ENCODE measurements at regions not wholly inside any gene's neighbourhood (a gene's known extent, or its start where the extent isn't known, plus 50 kb on each side); places are given as distances from the start of the nearest gene placed in this dataset.

- BruUV-seq (replicated peaks) = no TSS peak
- DNase-seq (ENCODE audit: low read depth, low spot score) (no peak), ATAC-seq (no peak)
- Histone ChIP-seq H3K36me3 (ENCODE audit: control insufficient read depth in 1 of 2, insufficient read depth in 2 of 2, low read length in 2 of 2) (no peaks in the 10 kb centered on the region), H4K20me1 (ENCODE audit: insufficient read depth) (no peaks in the 10 kb centered on the region), H3K9me2 (ENCODE audit: insufficient read depth) (no peaks in the 10 kb centered on the region), H3K9ac (ENCODE audit: low read length) (no peak overlapping the region), H3K4me2 (ENCODE audit: low read length) (no peak overlapping the region), H3K27me3 (ENCODE audit: insufficient read depth, low read length) (peaks cover 5% of the 10 kb centered on the region; the same call in 1 of the 2 replicates), H3K4me1 (ENCODE audit: control insufficient read depth in 1 of 2, insufficient read depth in 2 of 2, low read length in 2 of 2) (no peaks in the 10 kb centered on the region), H2AFZ (ENCODE audit: low read depth, low read length, poor library complexity, severe bottlenecking) (no peak overlapping the region), H3K9me3 (ENCODE audit: control insufficient read depth in 1 of 2, insufficient read depth in 1 of 2, low read depth in 1 of 2, low read length in 2 of 2) (no peaks in the 10 kb centered on the region), H3K27ac (ENCODE audit: low read depth, low read length) (no peak overlapping the region), H3K4me3 (replicated peaks in 1 of 2; ENCODE audit: low read depth in 1 of 2, low read length in 2 of 2) (no peak overlapping the region), H3K79me2 (ENCODE audit: insufficient read depth, low read length) (no peaks in the 10 kb centered on the region)
- TF ChIP-seq CTCF (IDR thresholded peaks at IDR 0.05 in 2 of 3, conservative IDR thresholded peaks at IDR 0.05 in 1 of 3; ENCODE audit: borderline replicate concordance in 1 of 3, insufficient read depth in 1 of 3, low read depth in 2 of 3, low read length in 2 of 3) (no peak), POLR2AphosphoS5 (IDR thresholded peaks at IDR 0.05; ENCODE audit: low read depth, low read length) (no peak), ZBTB33 (IDR thresholded peaks at IDR 0.05; ENCODE audit: extremely low read depth, insufficient replicate concordance, low read length) (no peak), ZFX (IDR thresholded peaks at IDR 0.05) (no peak), YY1 (IDR thresholded peaks at IDR 0.05; ENCODE audit: extremely low read depth, insufficient replicate concordance, low read depth, low read length) (no peak), MAX (IDR thresholded peaks at IDR 0.05) (no peak), SRF (IDR thresholded peaks at IDR 0.05; ENCODE audit: low read depth) (no peak), EZH2phosphoT487 (IDR thresholded peaks at IDR 0.05; ENCODE audit: borderline replicate concordance) (no peak), SP1 (IDR thresholded peaks at IDR 0.05; ENCODE audit: low read depth) (no peak), CBX3 (IDR thresholded peaks at IDR 0.05; ENCODE audit: low read depth) (no peak), ATF3 (IDR thresholded peaks at IDR 0.05) (no peak), SIN3A (IDR thresholded peaks at IDR 0.05; ENCODE audit: low read depth) (no peak), ZNF274 (IDR thresholded peaks at IDR 0.05; ENCODE audit: low read depth, low read length) (no peak), CEBPB (IDR thresholded peaks at IDR 0.05; ENCODE audit: low read depth) (no peak), POLR2A (IDR thresholded peaks at IDR 0.05; ENCODE audit: borderline replicate concordance, extremely low read depth, insufficient read depth, insufficient read length) (no peak), ELF1 (IDR thresholded peaks at IDR 0.05; ENCODE audit: borderline replicate concordance, low read depth) (no peak), RAD21 (IDR thresholded peaks at IDR 0.05; ENCODE audit: low read depth) (no peak), TCF7L2 (IDR thresholded peaks at IDR 0.05; ENCODE audit: borderline replicate concordance, extremely low read depth, insufficient read depth, insufficient read length) (no peak)
- ChIA-PET RAD21 (ENCODE audit: low non-redundant PET in 1 of 2, low total read pairs in 2 of 2, uncharacterized antibody in 2 of 2, unreplicated experiment in 2 of 2) (no interaction called here), POLR2A (no interaction called here), CTCF (no interaction called here)
- intact Hi-C loops (cut with micrococcal nuclease) = no loop called here
These were observed 159.0 kb upstream of the UNC5B start for GRCh38 chr10:71053169-71053895.

All from HCT116 (cell line).